ENCODE measurements at regions not wholly inside any gene's neighbourhood (a gene's known extent, or its start where the extent isn't known, plus 50 kb on each side); places are given as distances from the start of the nearest gene placed in this dataset.

DNA sequence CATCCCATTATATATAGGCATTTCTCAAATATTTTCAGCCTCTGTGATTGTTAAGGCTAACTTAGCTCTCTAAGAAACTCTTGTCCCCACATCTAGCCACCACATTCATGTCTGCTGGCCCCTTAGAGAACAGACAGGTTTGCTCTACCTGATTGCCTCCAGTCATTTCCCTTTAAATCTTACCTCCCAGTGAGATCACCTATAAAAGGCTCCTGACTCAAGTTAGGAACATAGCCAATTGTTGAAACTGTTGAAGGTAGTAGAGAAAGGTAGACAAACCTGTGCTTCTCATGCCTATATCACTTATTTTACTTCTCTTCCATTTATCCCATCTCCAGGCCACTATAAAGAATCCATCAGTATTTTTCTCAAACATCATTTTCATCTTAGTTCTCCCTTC lies 771.4 kb downstream of the DIAPH3 start:
- TF ChIP-seq, protein P1, sequence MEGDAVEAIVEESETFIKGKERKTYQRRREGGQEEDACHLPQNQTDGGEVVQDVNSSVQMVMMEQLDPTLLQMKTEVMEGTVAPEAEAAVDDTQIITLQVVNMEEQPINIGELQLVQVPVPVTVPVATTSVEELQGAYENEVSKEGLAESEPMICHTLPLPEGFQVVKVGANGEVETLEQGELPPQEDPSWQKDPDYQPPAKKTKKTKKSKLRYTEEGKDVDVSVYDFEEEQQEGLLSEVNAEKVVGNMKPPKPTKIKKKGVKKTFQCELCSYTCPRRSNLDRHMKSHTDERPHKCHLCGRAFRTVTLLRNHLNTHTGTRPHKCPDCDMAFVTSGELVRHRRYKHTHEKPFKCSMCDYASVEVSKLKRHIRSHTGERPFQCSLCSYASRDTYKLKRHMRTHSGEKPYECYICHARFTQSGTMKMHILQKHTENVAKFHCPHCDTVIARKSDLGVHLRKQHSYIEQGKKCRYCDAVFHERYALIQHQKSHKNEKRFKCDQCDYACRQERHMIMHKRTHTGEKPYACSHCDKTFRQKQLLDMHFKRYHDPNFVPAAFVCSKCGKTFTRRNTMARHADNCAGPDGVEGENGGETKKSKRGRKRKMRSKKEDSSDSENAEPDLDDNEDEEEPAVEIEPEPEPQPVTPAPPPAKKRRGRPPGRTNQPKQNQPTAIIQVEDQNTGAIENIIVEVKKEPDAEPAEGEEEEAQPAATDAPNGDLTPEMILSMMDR (conservative IDR thresholded peaks at IDR 0.05; ENCODE audit: low read depth, low read length), result no peak
- no peak for TF ChIP-seq EZH2 (IDR thresholded peaks at IDR 0.05; ENCODE audit: borderline replicate concordance, low read depth, low read length, poor library complexity, severe bottlenecking)

Data from A673 (cell line).